ENCODE measurements at regions not wholly inside any gene's neighbourhood (a gene's known extent, or its start where the extent isn't known, plus 50 kb on each side); places are given as distances from the start of the nearest gene placed in this dataset.

DNA sequence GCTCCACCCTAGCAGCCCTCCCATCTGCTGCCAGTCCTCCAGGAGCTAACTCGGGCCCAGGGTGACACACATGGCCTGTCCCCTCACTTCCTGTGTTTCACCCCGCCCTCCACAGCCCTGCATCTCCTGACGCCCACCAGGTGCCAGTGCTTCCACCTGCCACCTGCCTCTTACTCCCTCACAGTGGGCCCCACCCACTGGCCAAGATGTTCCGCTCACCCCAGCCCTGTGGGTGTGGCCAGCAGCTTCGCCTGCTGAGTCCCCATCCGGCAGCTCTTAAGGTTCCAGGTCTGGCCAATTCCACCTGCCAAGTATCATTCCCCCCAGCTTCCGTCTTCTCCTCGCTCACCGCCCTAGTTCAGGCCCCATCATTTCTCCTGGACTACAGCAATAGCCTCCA, 184.1 kb downstream of the MBOAT1 start:
- no TSS peak for BruUV-seq (replicated peaks)
- intact Hi-C loops (cut with micrococcal nuclease) (no loop called here), in situ Hi-C loops (cut with MboI; ENCODE audit: low sequenced_read_pairs) (no loop called here), dilution Hi-C loops (cut with HindIII; ENCODE audit: low sequenced_read_pairs, unreplicated experiment) (no loop called here)
- H3K36me3 ChIP-seq (ENCODE audit: control insufficient read depth, insufficient read depth, low read length): no peaks in the 10 kb centered on the region
- no peak overlapping the region for H4K5ac ChIP-seq (ENCODE audit: low read depth, low read length)
- H3K4me2 ChIP-seq (ENCODE audit: low read depth, low read length): no peak overlapping the region
- H3K9me3 ChIP-seq (ENCODE audit: control insufficient read depth, insufficient read depth, low read length): peaks cover 8% of the 10 kb centered on the region
- H3K23ac ChIP-seq (ENCODE audit: low read depth, low read length): no peak overlapping the region
- no peak overlapping the region for H2BK15ac ChIP-seq (ENCODE audit: low read depth, low read length)
- no peak overlapping the region for H2BK20ac ChIP-seq (ENCODE audit: low read depth, low read length)
- TF ChIP-seq POLR2A (IDR thresholded peaks at IDR 0.05; ENCODE audit: low read depth, low read length) (no peak), RAD21 (IDR thresholded peaks at IDR 0.05; ENCODE audit: low read length) (no peak), MXI1 (IDR thresholded peaks at IDR 0.05; ENCODE audit: borderline replicate concordance, low read depth, low read length) (no peak), MAZ (IDR thresholded peaks at IDR 0.05; ENCODE audit: borderline replicate concordance, low read depth, low read length) (no peak), RFX5 (IDR thresholded peaks at IDR 0.05; ENCODE audit: low read depth, low read length) (no peak)
- TF ChIP-seq, protein P1, sequence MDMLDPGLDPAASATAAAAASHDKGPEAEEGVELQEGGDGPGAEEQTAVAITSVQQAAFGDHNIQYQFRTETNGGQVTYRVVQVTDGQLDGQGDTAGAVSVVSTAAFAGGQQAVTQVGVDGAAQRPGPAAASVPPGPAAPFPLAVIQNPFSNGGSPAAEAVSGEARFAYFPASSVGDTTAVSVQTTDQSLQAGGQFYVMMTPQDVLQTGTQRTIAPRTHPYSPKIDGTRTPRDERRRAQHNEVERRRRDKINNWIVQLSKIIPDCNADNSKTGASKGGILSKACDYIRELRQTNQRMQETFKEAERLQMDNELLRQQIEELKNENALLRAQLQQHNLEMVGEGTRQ (IDR thresholded peaks at IDR 0.05; ENCODE audit: low read depth, low read length): no peak
- H3K4me3 ChIP-seq (ENCODE audit: insufficient read depth, low read depth, low read length): no peak overlapping the region
- no peak overlapping the region for H3K4ac ChIP-seq (ENCODE audit: low read depth, low read length)
- no peak overlapping the region for H3K9ac ChIP-seq (ENCODE audit: low read depth, low read length)
- H4K20me1 ChIP-seq (ENCODE audit: insufficient read depth, low read length): no peaks in the 10 kb centered on the region
- H2AK9ac ChIP-seq (replicated peaks; ENCODE audit: low read depth, low read length, poor library complexity): no peak overlapping the region
- H3K27me3 ChIP-seq (ENCODE audit: control insufficient read depth, insufficient read depth, low read length): no peaks in the 10 kb centered on the region
- H3K79me1 ChIP-seq (ENCODE audit: low read depth in 1 of 2, low read length in 2 of 2): no peaks in the 10 kb centered on the region
- H3K4me1 ChIP-seq (ENCODE audit: control insufficient read depth, insufficient read depth, low read length): no peaks in the 10 kb centered on the region
- H2AFZ ChIP-seq (replicated peaks; ENCODE audit: low read length, poor library complexity): no peak overlapping the region
- no peaks in the 10 kb centered on the region for H3K9me1 ChIP-seq (ENCODE audit: insufficient read depth, low read length)
- no peak overlapping the region for H3K56ac ChIP-seq (ENCODE audit: extremely low read depth, insufficient read depth, low read length)
- no peak for DNase-seq
- H3K27ac ChIP-seq (ENCODE audit: insufficient read depth, low read length): no peak overlapping the region
- H4K91ac ChIP-seq (ENCODE audit: insufficient read depth, low read depth, low read length): no peak overlapping the region
- H2BK120ac ChIP-seq (ENCODE audit: low read depth, low read length): no peak overlapping the region
- no peak for ATAC-seq (ENCODE audit: low read depth)
- H4K8ac ChIP-seq (ENCODE audit: low read depth in 2 of 2, low read length in 2 of 2): no peak overlapping the region
- H2AK5ac ChIP-seq (ENCODE audit: low read depth, low read length): no peak overlapping the region
- no peak overlapping the region for H2BK5ac ChIP-seq (ENCODE audit: low read depth, low read length, poor library complexity, severe bottlenecking)
- no peak overlapping the region for H3K18ac ChIP-seq (ENCODE audit: low read depth, low read length)
- ChIA-PET CTCF (no interaction called here), POLR2A (ENCODE audit: unreplicated experiment) (no interaction called here)
- 80% methylated on average over 1 of the region's 9 CpGs; no CpG with 5 or more reads in 1 of the 2 experiments for WGBS, 2 experiments (ENCODE audit: extremely low coverage in 2 of 2, insufficient read length in 1 of 2)
- H3K14ac ChIP-seq (replicated peaks; ENCODE audit: low read depth, low read length): no peak overlapping the region
